ENCODE measurements at regions not wholly inside any gene's neighbourhood (a gene's known extent, or its start where the extent isn't known, plus 50 kb on each side); places are given as distances from the start of the nearest gene placed in this dataset.

DNA sequence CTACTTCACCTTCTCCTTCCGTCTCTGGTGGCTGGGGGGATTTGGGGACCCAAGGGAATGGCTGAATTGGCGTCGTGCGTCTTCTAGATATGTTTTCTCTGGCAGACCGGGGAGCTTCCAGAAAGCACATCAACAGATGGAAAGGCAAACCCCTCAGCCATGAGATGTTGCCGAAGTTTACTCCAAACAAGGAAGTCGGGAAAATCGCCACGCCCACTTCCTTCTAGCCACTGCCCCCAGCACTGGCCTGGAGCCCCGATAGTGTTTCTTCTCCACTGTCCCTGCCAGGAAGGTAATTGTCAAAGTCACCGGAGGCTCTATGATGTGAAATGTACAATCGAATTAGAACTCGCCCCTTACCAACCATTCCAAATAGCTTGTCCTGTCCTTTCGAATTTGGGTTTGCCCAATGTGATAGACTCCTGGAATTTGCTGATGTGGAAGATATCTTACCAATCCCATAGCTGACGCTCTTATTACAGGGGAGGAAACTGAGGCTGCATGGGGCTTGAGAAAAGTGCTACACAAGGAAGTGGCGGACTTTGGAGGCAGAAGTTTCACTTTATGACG, 191.0 kb downstream of the LSM5 start:
- TF ChIP-seq, protein P1, sequence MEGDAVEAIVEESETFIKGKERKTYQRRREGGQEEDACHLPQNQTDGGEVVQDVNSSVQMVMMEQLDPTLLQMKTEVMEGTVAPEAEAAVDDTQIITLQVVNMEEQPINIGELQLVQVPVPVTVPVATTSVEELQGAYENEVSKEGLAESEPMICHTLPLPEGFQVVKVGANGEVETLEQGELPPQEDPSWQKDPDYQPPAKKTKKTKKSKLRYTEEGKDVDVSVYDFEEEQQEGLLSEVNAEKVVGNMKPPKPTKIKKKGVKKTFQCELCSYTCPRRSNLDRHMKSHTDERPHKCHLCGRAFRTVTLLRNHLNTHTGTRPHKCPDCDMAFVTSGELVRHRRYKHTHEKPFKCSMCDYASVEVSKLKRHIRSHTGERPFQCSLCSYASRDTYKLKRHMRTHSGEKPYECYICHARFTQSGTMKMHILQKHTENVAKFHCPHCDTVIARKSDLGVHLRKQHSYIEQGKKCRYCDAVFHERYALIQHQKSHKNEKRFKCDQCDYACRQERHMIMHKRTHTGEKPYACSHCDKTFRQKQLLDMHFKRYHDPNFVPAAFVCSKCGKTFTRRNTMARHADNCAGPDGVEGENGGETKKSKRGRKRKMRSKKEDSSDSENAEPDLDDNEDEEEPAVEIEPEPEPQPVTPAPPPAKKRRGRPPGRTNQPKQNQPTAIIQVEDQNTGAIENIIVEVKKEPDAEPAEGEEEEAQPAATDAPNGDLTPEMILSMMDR (IDR thresholded peaks at IDR 0.05) = no peak
- Histone ChIP-seq H3K4me3 (peak overlapping the region; percentile 39 to 58), H3K9me3 (no peaks in the 10 kb centered on the region), H3K27me3 (peaks cover 10% of the 10 kb centered on the region), H3K27ac (no peak overlapping the region), H3K36me3 (no peaks in the 10 kb centered on the region), H3K4me1 (peaks cover 0 to 6% of the 10 kb centered on the region in 2 donors)
- intact Hi-C loops (cut with DNase I) = no loop called here
- DNase-seq (ENCODE audit: low spot score in 2 of 2) = no peak

DNA sequence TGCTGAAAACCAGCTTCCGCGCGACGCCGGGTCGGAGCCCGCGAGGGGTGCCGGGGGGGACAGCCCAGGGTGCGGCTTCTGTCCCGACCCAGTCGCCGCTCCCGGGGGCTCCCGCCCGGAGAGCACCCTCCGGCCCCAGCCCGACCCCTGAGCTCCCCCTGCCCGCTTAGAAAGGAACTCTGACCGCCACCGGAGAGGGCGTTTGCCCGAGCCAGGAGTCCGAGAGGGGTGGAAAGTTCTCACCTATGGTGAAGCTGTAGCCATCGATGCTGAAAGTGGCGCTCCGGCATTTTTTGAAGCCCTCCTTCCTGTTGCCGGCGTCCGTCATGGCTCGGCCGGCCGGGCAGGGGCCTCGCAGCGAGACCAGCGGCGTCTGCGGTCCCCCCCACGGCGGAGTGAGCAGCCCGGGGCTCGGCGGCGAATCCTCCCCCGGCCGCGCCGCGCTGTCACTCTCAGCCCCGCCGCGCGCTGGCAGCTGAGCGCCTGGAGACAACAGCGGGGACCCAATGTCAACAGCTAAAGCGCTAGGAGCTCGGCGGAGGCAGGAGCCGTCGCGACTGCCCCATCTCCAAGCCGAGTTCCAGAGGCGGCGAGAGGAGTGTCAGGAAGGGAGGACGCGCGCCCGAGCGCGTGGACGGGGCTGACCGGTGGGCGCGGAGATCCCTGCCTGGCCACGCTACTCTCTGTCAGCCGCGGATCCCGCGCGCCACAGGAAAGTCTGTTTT, 191.6 kb downstream of the LSM5 start:
- Histone ChIP-seq H3K27ac (no peak overlapping the region), H3K4me1 (peaks cover 0 to 6% of the 10 kb centered on the region in 2 donors), H3K4me3 (peak overlapping the region; percentile 39 to 58), H3K27me3 (peaks cover 10% of the 10 kb centered on the region), H3K36me3 (no peaks in the 10 kb centered on the region), H3K9me3 (no peaks in the 10 kb centered on the region)
- intact Hi-C loops (cut with DNase I) = no loop called here
- TF ChIP-seq, protein P1 (IDR thresholded peaks at IDR 0.05) = no peak
- no peak for DNase-seq (ENCODE audit: low spot score in 2 of 2)

DNA sequence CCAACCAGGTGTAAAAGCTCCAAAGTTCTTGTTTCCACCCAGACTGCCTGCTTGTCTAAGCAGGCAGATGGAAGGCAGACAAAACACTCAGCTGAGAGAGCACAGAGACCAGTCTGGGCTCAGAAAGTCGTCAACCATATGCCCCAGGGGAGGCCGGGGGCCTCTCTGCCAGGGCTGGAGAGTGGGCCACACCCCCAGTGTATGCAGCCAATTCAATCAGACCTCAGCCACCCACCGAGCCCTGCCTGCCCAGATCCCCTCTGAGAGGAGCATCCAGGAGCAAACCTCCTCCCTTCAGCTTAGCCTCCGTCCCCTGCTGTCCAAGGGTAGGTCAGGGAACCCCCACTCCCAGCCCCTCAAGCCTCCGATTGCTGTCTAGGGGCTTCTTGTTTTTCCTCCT, 196.3 kb downstream of the LSM5 start:
- intact Hi-C loops (cut with DNase I) = no loop called here
- Histone ChIP-seq H3K9me3 (no peaks in the 10 kb centered on the region), H3K27me3 (peaks cover 7% of the 10 kb centered on the region), H3K4me3 (no peak overlapping the region), H3K36me3 (no peaks in the 10 kb centered on the region), H3K4me1 (peaks cover 0 to 6% of the 10 kb centered on the region in 2 donors), H3K27ac (no peak overlapping the region)
- no peak for DNase-seq (ENCODE audit: low spot score in 2 of 2)
- TF ChIP-seq, protein P1 (IDR thresholded peaks at IDR 0.05) = no peak

DNA sequence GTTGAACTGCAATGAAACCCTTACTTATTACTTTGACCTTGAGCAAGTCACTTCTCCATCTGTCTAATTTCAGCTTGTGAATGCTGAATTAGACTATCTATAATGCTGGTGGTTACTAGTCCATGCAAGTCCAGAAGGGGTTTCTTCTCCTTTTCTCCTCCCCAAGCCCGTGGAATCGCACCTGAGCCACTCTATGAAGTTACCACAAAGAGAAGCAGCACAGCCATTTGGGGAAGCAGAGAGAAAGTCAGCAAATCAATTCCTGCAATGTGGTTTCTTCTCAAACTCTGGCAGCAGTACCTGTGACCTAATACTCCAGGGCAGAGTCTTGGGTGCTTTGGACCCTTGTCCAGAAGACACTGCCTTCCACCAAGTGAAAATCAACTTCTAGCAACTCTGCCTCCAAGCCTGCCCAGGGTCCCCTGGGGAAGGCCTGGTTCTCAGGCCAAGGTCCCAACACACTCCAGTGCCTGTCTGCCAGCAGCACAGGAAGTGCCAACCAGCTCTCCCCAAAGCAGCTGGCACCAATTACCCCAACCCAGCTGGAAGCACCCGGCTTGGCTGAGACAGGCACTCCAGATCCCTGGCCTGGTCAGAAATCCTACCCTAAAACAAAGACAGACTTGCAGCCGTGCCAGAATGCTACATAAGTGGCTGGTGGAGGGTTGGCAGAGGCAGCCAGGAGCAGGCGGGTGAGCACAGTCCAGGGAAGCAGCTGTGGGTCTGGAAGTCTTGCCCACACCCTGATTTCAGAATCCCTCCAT, 200.3 kb downstream of the LSM5 start:
- no peaks in the 10 kb centered on the region for H3K27me3 ChIP-seq
- no peak for DNase-seq (ENCODE audit: low spot score in 2 of 2)
- TF ChIP-seq, protein P1 (IDR thresholded peaks at IDR 0.05) = no peak
- H3K9me3 ChIP-seq = no peaks in the 10 kb centered on the region
- intact Hi-C loops (cut with DNase I) = no loop called here
- no peaks in the 10 kb centered on the region for H3K36me3 ChIP-seq
- no peaks in the 10 kb centered on the region for H3K4me1 ChIP-seq
- no peak overlapping the region for H3K4me3 ChIP-seq
- H3K27ac ChIP-seq = no peak overlapping the region

DNA sequence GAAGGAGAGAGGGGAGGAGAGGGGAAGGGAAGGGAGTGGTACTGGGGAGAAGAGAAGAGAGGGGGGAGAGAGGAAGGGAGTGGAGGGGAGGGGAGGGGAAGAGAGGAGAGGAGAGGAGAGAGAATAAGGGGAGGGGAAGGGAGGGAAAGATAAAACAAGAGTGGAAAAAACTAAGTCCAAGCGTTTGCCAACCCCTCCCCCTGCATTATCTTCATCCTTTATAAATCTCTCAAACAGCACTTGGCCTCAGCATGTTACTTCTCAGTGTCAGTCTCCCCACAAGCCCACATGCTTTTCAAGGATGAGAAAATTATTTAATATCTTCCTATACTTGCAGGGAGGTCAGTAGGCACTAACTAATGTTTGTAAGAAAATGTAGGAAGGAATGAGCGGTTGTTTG, 204.5 kb downstream of the LSM5 start:
- Histone ChIP-seq H3K36me3 (no peaks in the 10 kb centered on the region), H3K4me3 (no peak overlapping the region), H3K27me3 (no peaks in the 10 kb centered on the region), H3K9me3 (no peaks in the 10 kb centered on the region), H3K27ac (no peak overlapping the region), H3K4me1 (no peaks in the 10 kb centered on the region)
- DNase-seq (ENCODE audit: low spot score in 2 of 2) = no peak
- TF ChIP-seq, protein P1 (IDR thresholded peaks at IDR 0.05) = no peak
- intact Hi-C loops (cut with DNase I) = no loop called here
